ENCODE measurements at regions not wholly inside any gene's neighbourhood (a gene's known extent, or its start where the extent isn't known, plus 50 kb on each side); places are given as distances from the start of the nearest gene placed in this dataset.

GRCh38 chr2:204340511-204340910 lies 204.8 kb upstream of the PARD3B start:
- no peak overlapping the region for H2AFZ ChIP-seq (ENCODE audit: low read depth, low read length, severe bottlenecking)
- no peak overlapping the region for H3K4me3 ChIP-seq (ENCODE audit: insufficient read depth, low read length, poor library complexity, severe bottlenecking)
- no peaks in the 10 kb centered on the region for H3K27me3 ChIP-seq (ENCODE audit: low read length)
- no peak overlapping the region for H3K4me2 ChIP-seq (ENCODE audit: low read depth, low read length, poor library complexity, severe bottlenecking)
- H3K9me3 ChIP-seq (ENCODE audit: insufficient read depth, low read length) = no peaks in the 10 kb centered on the region
- no peaks in the 10 kb centered on the region for H4K20me1 ChIP-seq (ENCODE audit: low read depth, low read length)
- H3K9ac ChIP-seq (ENCODE audit: low read length) = no peak overlapping the region
- no peak for TF ChIP-seq EZH2phosphoT487 (conservative IDR thresholded peaks at IDR 0.05; ENCODE audit: low read length)
- no peak for TF ChIP-seq CTCF (IDR thresholded peaks at IDR 0.05; ENCODE audit: insufficient read depth, low read length, poor library complexity, severe bottlenecking)
- H3K9me2 ChIP-seq (replicated peaks; ENCODE audit: insufficient read depth, low read length) = no peaks in the 10 kb centered on the region
- H3K36me3 ChIP-seq (ENCODE audit: low read length) = no peaks in the 10 kb centered on the region
- no peaks in the 10 kb centered on the region for H3F3A ChIP-seq (ENCODE audit: insufficient read depth)
- H3K79me2 ChIP-seq (ENCODE audit: insufficient read depth, low read length) = no peaks in the 10 kb centered on the region
- no peak overlapping the region for H3K27ac ChIP-seq (ENCODE audit: low read depth, low read length)

GRCh38 chr2:204341887-204342276 lies 203.4 kb upstream of the PARD3B start:
- Histone ChIP-seq H3K9me2 (replicated peaks; ENCODE audit: insufficient read depth, low read length) (no peaks in the 10 kb centered on the region), H3K36me3 (ENCODE audit: low read length) (no peaks in the 10 kb centered on the region), H3F3A (ENCODE audit: insufficient read depth) (no peaks in the 10 kb centered on the region), H3K9me3 (ENCODE audit: insufficient read depth, low read length) (no peaks in the 10 kb centered on the region), H4K20me1 (ENCODE audit: low read depth, low read length) (no peaks in the 10 kb centered on the region), H3K4me3 (ENCODE audit: insufficient read depth, low read length, poor library complexity, severe bottlenecking) (no peak overlapping the region), H3K79me2 (ENCODE audit: insufficient read depth, low read length) (no peaks in the 10 kb centered on the region), H2AFZ (ENCODE audit: low read depth, low read length, severe bottlenecking) (no peak overlapping the region), H3K9ac (ENCODE audit: low read length) (no peak overlapping the region), H3K4me2 (ENCODE audit: low read depth, low read length, poor library complexity, severe bottlenecking) (no peak overlapping the region), H3K27me3 (ENCODE audit: low read length) (no peaks in the 10 kb centered on the region), H3K27ac (ENCODE audit: low read depth, low read length) (no peak overlapping the region)
- TF ChIP-seq CTCF (IDR thresholded peaks at IDR 0.05; ENCODE audit: insufficient read depth, low read length, poor library complexity, severe bottlenecking) (no peak), EZH2phosphoT487 (conservative IDR thresholded peaks at IDR 0.05; ENCODE audit: low read length) (no peak)

- Histone ChIP-seq H3K36me3 (ENCODE audit: low read length) (no peaks in the 10 kb centered on the region), H3F3A (ENCODE audit: insufficient read depth) (no peaks in the 10 kb centered on the region), H3K27me3 (ENCODE audit: low read length) (no peaks in the 10 kb centered on the region), H3K27ac (ENCODE audit: low read depth, low read length) (no peak overlapping the region), H4K20me1 (ENCODE audit: low read depth, low read length) (no peaks in the 10 kb centered on the region), H3K9me2 (replicated peaks; ENCODE audit: insufficient read depth, low read length) (no peaks in the 10 kb centered on the region), H3K9ac (ENCODE audit: low read length) (no peak overlapping the region), H3K9me3 (ENCODE audit: insufficient read depth, low read length) (no peaks in the 10 kb centered on the region), H3K79me2 (ENCODE audit: insufficient read depth, low read length) (no peaks in the 10 kb centered on the region), H2AFZ (ENCODE audit: low read depth, low read length, severe bottlenecking) (no peak overlapping the region), H3K4me3 (ENCODE audit: insufficient read depth, low read length, poor library complexity, severe bottlenecking) (no peak overlapping the region), H3K4me2 (ENCODE audit: low read depth, low read length, poor library complexity, severe bottlenecking) (no peak overlapping the region)
- TF ChIP-seq EZH2phosphoT487 (conservative IDR thresholded peaks at IDR 0.05; ENCODE audit: low read length) (no peak), CTCF (IDR thresholded peaks at IDR 0.05; ENCODE audit: insufficient read depth, low read length, poor library complexity, severe bottlenecking) (no peak)
Observed at GRCh38 chr2:204343685-204344084, 201.6 kb upstream of the PARD3B start.

GRCh38 chr2:204344119-204344518 lies 201.2 kb upstream of the PARD3B start:
- H3K4me3 ChIP-seq (ENCODE audit: insufficient read depth, low read length, poor library complexity, severe bottlenecking) = no peak overlapping the region
- no peaks in the 10 kb centered on the region for H3K9me3 ChIP-seq (ENCODE audit: insufficient read depth, low read length)
- TF ChIP-seq CTCF (IDR thresholded peaks at IDR 0.05; ENCODE audit: insufficient read depth, low read length, poor library complexity, severe bottlenecking) (no peak), EZH2phosphoT487 (conservative IDR thresholded peaks at IDR 0.05; ENCODE audit: low read length) (no peak)
- H3K4me2 ChIP-seq (ENCODE audit: low read depth, low read length, poor library complexity, severe bottlenecking) = no peak overlapping the region
- H3K27me3 ChIP-seq (ENCODE audit: low read length) = no peaks in the 10 kb centered on the region
- H3K79me2 ChIP-seq (ENCODE audit: insufficient read depth, low read length) = no peaks in the 10 kb centered on the region
- no peak overlapping the region for H2AFZ ChIP-seq (ENCODE audit: low read depth, low read length, severe bottlenecking)
- H3K27ac ChIP-seq (ENCODE audit: low read depth, low read length) = no peak overlapping the region
- H3K36me3 ChIP-seq (ENCODE audit: low read length) = no peaks in the 10 kb centered on the region
- no peaks in the 10 kb centered on the region for H3K9me2 ChIP-seq (replicated peaks; ENCODE audit: insufficient read depth, low read length)
- H3K9ac ChIP-seq (ENCODE audit: low read length) = no peak overlapping the region
- H3F3A ChIP-seq (ENCODE audit: insufficient read depth) = no peaks in the 10 kb centered on the region
- no peaks in the 10 kb centered on the region for H4K20me1 ChIP-seq (ENCODE audit: low read depth, low read length)
